ENCODE measurements at regions not wholly inside any gene's neighbourhood (a gene's known extent, or its start where the extent isn't known, plus 50 kb on each side); places are given as distances from the start of the nearest gene placed in this dataset.

DNA sequence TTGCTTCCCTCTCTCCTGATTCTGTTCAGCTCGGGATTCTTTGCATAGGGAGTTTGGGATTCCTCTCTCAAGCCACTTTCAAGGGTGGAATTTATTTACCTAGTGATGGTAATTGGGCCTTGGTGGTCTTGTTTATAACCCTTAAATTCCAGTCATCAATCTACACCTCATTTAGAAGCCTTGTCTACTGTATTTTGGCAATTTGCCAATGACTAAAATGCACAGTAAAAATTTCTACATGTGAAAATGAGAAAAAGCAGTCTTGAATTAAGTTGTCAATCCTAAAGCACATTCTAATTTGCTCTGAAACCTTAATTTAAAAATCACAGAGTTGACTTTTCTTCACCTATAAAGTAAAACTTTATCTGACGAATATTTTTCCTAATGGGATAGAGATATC lies 749.2 kb upstream of the CRIM1 start:
- TF ChIP-seq, protein P1, sequence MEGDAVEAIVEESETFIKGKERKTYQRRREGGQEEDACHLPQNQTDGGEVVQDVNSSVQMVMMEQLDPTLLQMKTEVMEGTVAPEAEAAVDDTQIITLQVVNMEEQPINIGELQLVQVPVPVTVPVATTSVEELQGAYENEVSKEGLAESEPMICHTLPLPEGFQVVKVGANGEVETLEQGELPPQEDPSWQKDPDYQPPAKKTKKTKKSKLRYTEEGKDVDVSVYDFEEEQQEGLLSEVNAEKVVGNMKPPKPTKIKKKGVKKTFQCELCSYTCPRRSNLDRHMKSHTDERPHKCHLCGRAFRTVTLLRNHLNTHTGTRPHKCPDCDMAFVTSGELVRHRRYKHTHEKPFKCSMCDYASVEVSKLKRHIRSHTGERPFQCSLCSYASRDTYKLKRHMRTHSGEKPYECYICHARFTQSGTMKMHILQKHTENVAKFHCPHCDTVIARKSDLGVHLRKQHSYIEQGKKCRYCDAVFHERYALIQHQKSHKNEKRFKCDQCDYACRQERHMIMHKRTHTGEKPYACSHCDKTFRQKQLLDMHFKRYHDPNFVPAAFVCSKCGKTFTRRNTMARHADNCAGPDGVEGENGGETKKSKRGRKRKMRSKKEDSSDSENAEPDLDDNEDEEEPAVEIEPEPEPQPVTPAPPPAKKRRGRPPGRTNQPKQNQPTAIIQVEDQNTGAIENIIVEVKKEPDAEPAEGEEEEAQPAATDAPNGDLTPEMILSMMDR (IDR thresholded peaks at IDR 0.05) = no peak
- no peak for TF ChIP-seq POLR2A (IDR thresholded peaks at IDR 0.05)
